HFFc6 (cell line): ENCODE measurements at regions not wholly inside any gene's neighbourhood (a gene's known extent, or its start where the extent isn't known, plus 50 kb on each side); places are given as distances from the start of the nearest gene placed in this dataset.
"Not testable (repeated sequence)": the region's sequence is repeated elsewhere in the genome, so short reads cannot be mapped to it uniquely, and the experiment has no call there.

Experiments
- DNase-seq: peaks from one replicate; pipeline ENCODE4 v3.0.0-alpha.2; 2018
- H3K27ac Mint-ChIP-seq: 2 replicates; pipeline ENCODE4 v1.8.0; 2020; ENCODE audit warnings: mild to moderate bottlenecking, mixed read lengths
- H3K27me3 Mint-ChIP-seq: 2 replicates; pipeline ENCODE4 v1.8.0; 2021; ENCODE audit warnings: mild to moderate bottlenecking, moderate library complexity, mixed read lengths; ENCODE audit not compliant: insufficient read depth
- H3K36me3 Mint-ChIP-seq: 2 replicates; pipeline ENCODE4 v1.8.0; 2021; ENCODE audit warnings: low read depth, mixed read lengths
- H3K4me1 Mint-ChIP-seq: 2 replicates; pipeline ENCODE4 v1.8.0; 2020; ENCODE audit warnings: low read depth, mixed read lengths
- H3K4me3 Mint-ChIP-seq: 2 replicates; pipeline ENCODE4 v1.8.0; 2020; ENCODE audit warnings: mild to moderate bottlenecking, moderate library complexity, mixed read lengths
- H3K9me3 Mint-ChIP-seq: 2 replicates; pipeline ENCODE4 v1.8.0; 2020; ENCODE audit warnings: mild to moderate bottlenecking, mixed read lengths
- TF ChIP-seq, protein P1 (sequence below): fragments of 200-600 bp; sonication (generic); IDR thresholded peaks from 2 replicates; pipeline ENCODE4 v1.5.0; 2021; ENCODE audit warnings: antibody characterized with exemption, mild to moderate bottlenecking

DNA sequence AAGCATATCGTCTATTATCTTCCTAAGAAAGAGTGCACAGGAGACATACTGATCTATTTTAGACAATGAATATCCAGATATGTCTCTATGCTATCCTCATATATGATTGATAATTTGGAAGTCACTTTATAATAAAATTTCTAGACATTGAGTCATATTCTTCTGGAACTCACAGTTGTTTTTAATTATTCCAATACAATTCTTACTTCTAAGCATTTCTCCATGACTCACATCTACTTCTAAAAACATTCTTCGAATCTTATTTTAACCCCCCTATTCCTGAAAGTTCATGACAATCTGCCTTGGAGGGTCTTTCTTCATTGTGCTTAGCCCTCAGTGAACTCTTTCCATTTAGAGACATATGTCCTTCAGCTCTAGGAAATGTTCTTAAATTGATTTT, 368.1 kb downstream of the MDFIC start:
- Mint-ChIP-seq H3K27me3 (no peaks in the 10 kb centered on the region), H3K4me3 (no peak overlapping the region), H3K36me3 (peaks cover 4% of the 10 kb centered on the region), H3K27ac (no peak overlapping the region; the same call in 1 of the 2 replicates), H3K4me1 (peaks cover 62% of the 10 kb centered on the region), H3K9me3 (no peaks in the 10 kb centered on the region)
- TF ChIP-seq, protein P1, sequence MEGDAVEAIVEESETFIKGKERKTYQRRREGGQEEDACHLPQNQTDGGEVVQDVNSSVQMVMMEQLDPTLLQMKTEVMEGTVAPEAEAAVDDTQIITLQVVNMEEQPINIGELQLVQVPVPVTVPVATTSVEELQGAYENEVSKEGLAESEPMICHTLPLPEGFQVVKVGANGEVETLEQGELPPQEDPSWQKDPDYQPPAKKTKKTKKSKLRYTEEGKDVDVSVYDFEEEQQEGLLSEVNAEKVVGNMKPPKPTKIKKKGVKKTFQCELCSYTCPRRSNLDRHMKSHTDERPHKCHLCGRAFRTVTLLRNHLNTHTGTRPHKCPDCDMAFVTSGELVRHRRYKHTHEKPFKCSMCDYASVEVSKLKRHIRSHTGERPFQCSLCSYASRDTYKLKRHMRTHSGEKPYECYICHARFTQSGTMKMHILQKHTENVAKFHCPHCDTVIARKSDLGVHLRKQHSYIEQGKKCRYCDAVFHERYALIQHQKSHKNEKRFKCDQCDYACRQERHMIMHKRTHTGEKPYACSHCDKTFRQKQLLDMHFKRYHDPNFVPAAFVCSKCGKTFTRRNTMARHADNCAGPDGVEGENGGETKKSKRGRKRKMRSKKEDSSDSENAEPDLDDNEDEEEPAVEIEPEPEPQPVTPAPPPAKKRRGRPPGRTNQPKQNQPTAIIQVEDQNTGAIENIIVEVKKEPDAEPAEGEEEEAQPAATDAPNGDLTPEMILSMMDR, result no peak
- peak; percentile 14 for DNase-seq

DNA sequence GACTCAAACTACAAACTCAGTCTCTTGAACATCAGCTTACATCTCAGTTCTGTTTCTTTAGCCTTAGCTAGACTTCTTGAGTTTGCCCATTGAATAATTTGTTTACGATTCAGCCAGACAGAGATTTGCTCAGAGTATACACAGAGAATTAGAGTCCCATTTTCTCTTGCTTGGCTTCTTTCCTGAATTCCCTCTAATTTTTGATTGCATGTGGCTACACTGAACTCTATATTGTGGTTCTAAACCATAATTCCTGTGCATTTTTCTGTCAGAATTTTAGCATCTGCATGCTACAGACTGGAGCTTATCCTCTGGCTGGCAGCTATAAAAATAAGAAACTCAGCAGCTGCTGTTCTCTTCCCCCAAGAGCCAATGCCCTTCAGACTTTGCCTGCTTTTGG, 354.9 kb downstream of the MDFIC start:
- DNase-seq, result no peak
- Mint-ChIP-seq H3K4me1 (peaks cover 24% of the 10 kb centered on the region), H3K4me3 (no peak overlapping the region), H3K9me3 (0 out of 2 replicates have a peak, but pooled peaks cover 4% of the 10 kb centered on the region), H3K27me3 (no peaks in the 10 kb centered on the region), H3K36me3 (0 out of 2 replicates have a peak, but pooled peaks cover 5% of the 10 kb centered on the region), H3K27ac (no peak overlapping the region)
- TF ChIP-seq, protein P1, result no peak

DNA sequence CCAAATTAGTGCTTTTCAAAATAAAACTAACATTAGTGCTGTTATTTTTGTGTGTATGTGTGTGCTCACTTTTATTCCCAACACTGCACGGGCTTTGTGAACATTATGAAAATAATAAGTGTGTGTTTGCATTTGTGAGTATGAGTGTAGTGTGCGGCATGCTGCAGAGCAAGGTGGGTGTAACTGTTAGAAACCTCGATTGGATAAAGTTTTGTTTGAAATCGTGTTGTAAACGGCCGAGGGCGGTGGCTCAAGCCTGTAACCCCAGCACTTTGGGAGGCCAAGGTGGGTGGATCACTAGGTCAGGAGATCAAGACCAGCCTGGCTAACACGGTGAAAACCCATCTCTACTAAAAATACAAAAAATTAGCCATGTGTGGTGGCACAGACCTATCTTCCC, 352.0 kb downstream of the MDFIC start:
- H3K9me3 Mint-ChIP-seq, DNase-seq, H3K4me3 Mint-ChIP-seq, H3K27me3 Mint-ChIP-seq, H3K36me3 Mint-ChIP-seq, H3K27ac Mint-ChIP-seq: not testable (repeated sequence)
- peaks cover 37% of the 10 kb centered on the region for H3K4me1 Mint-ChIP-seq

DNA sequence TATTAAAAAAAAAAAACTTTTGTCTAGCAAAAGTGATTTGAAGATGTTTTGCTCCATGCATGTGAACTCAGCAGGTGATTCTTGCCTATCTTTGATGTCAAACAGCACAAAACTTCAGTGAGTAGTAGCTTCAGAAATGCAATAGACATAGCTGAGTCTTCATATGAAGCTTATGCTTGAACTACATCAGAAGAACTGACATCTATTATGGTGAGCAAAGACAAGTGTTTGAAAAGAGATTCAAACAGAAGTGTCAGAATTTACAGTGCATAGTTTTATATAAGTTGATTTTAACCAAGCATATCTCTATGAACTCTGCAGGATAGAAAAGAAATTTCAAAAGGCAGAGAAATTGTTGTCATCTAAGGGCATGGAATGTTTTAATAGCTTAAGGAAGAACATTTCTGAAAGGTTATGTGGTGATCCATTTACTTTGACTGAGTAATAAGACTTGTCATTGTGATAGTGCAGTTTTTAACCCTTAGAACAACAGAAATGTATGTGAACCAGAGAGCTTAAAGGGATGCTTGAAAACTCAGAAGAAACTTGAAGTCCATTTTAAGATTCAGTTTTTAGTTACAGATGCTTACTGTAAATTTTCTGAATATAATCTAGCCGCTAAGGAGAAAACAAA, 351.4 kb downstream of the MDFIC start:
- Mint-ChIP-seq H3K36me3 (0 out of 2 replicates have a peak, but pooled peaks cover 5% of the 10 kb centered on the region), H3K4me1 (peaks cover 37% of the 10 kb centered on the region), H3K27me3 (no peaks in the 10 kb centered on the region), H3K4me3 (no peak overlapping the region), H3K27ac (peak overlapping the region; percentile 20; the same call in 1 of the 2 replicates), H3K9me3 (no peaks in the 10 kb centered on the region)
- DNase-seq, result no peak
- TF ChIP-seq, protein P1, result no peak

DNA sequence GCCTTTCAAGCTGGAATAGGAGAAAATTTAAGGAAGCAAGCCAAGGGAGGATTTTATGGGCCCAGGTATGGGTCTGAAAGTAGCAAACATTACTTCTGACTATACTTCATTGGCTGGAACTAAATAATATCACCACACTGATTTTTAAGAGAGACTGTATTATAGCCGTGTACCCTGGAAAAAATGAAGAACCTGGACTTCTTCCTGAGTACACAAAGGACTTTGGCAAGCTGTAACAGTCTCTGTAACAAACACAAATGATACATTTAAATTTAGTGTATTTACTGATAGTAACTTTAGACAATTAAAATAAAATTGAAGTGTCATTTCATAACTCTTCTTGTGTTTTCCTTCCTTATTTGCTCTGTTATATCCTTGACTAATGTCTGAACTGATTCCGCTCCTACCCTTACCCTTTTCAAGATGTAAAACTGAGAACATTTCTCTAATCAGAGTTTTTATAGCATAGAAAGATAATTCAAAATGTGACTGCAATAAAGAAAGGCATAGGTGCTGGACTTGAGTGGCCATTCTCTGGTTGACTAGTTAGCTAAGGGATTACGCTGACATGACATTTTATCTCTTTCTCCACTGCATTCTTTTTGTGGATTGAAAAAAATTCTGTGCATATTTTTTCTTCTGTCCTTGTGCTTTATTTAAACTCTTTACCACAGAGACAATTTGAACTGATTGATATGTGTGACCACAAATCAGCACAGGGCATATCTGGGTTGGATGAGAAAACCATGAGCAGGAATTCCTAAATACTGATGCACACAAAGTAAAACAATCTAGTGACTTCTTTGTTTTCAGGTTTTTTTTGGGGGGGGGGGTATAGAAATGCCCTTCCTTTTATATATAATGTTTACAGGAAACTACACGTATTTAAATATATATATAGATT, 349.7 kb downstream of the MDFIC start:
- Mint-ChIP-seq H3K9me3 (no peaks in the 10 kb centered on the region), H3K4me3 (no peak overlapping the region), H3K4me1 (peaks cover 37% of the 10 kb centered on the region), H3K27ac (peak overlapping the region; percentile 26; the same call in 1 of the 2 replicates), H3K27me3 (no peaks in the 10 kb centered on the region), H3K36me3 (0 out of 2 replicates have a peak, but pooled peaks cover under 1% of the 10 kb centered on the region)
- DNase-seq, result peak; percentile 81
- TF ChIP-seq, protein P1, result no peak

DNA sequence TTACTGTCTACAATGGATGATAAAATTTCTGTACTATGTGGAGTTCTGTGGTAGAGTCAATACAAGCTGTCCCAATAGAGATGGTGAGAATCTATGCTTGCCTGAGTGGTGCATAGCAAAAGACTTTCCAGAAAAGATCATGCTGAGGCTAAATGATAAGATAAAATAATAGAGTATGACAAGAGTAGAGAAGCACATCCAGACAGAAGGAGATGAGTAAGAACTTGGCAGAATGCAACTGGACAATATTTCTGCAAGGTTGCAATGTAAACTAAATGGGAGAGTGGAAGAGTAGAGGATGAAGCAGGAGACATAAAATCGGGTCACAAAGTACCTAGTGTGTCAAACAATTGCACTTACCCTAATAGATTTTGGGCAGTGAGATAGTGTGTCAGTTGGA, 347.6 kb downstream of the MDFIC start:
- TF ChIP-seq, protein P1, result no peak
- no peak for DNase-seq
- H3K27ac Mint-ChIP-seq, result no peak overlapping the region

More for the DNA sequence above, 347.6 kb downstream of the MDFIC start:
- H3K9me3 Mint-ChIP-seq, result no peaks in the 10 kb centered on the region
- peaks cover 34% of the 10 kb centered on the region for H3K4me1 Mint-ChIP-seq
- no peaks in the 10 kb centered on the region for H3K36me3 Mint-ChIP-seq
- no peaks in the 10 kb centered on the region for H3K27me3 Mint-ChIP-seq
- H3K4me3 Mint-ChIP-seq, result no peak overlapping the region
